ENCODE measurements at regions not wholly inside any gene's neighbourhood (a gene's known extent, or its start where the extent isn't known, plus 50 kb on each side); places are given as distances from the start of the nearest gene placed in this dataset.
A peak's percentile ranks its signal among the peaks of the same experiment; 100 is the strongest.

- DNase-seq: no peak
- no peak overlapping the region for H3K27ac ChIP-seq
These were observed 107.8 kb upstream of the C11orf58 start for GRCh38 chr11:16630651-16631050.

GRCh38 chr11:16618431-16618830 is 120.0 kb upstream of the C11orf58 start:
- 74 to 82% methylated on average over 5 of the region's 5 CpGs for WGBS, 2 donors
- ATAC-seq (ENCODE audit: low FRiP score in 2 of 2) (no peak), DNase-seq (no peak)
- no peaks in the 10 kb centered on the region for H3K36me3 ChIP-seq
- TF ChIP-seq POLR2A (IDR thresholded peaks at IDR 0.05) (no peak), POLR2AphosphoS5 (IDR thresholded peaks at IDR 0.05) (no peak), EP300 (IDR thresholded peaks at IDR 0.05) (no peak), CTCF (IDR thresholded peaks at IDR 0.05) (no peak)
- H3K27me3 ChIP-seq: peaks cover 0 to 9% (median under 1%) of the 10 kb centered on the region in 4 donors
- no peak overlapping the region for H3K27ac ChIP-seq
- no peak overlapping the region for H3K4me3 ChIP-seq
- no peaks in the 10 kb centered on the region for H3K9me3 ChIP-seq
- H3K4me1 ChIP-seq: peaks cover 6 to 9% (median 9%) of the 10 kb centered on the region in 4 donors

More at GRCh38 chr11:16630651-16631050, 107.8 kb upstream of the C11orf58 start:
- no peaks in the 10 kb centered on the region for H3K27me3 ChIP-seq
- ATAC-seq (ENCODE audit: low FRiP score in 2 of 2): no peak
- H3K4me1 ChIP-seq: no peaks in the 10 kb centered on the region
- peaks cover 0 to 4% (median 0%) of the 10 kb centered on the region in 4 donors for H3K9me3 ChIP-seq
- H3K4me3 ChIP-seq: no peak overlapping the region
- H3K36me3 ChIP-seq: no peaks in the 10 kb centered on the region
- TF ChIP-seq EP300 (IDR thresholded peaks at IDR 0.05): no peak
- no peak for TF ChIP-seq CTCF (IDR thresholded peaks at IDR 0.05)

DNA sequence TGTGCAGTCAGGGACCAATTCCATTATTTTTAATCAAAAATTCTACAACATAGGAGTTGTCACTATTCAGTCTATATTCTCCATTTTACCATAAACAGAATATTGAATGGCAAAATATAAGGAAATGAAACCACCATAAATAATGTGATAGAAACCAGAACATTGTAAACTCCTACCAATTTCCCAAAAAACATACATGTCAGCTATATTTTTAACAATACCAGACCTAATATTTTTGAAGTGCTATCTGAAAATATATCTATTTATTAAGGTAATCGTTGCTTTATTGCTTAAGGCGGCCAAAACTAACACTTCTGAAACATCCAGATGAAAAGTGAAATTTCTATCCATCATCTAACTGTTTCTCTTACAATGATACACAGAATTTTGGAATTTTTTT is 123.0 kb upstream of the C11orf58 start:
- no peak for ATAC-seq (ENCODE audit: low FRiP score in 2 of 2)
- Histone ChIP-seq H3K36me3 (no peaks in the 10 kb centered on the region), H3K4me1 (peaks cover 10 to 21% (median 18%) of the 10 kb centered on the region in 4 donors), H3K27ac (no peak overlapping the region), H3K27me3 (peaks cover 0 to 37% (median 13%) of the 10 kb centered on the region in 4 donors), H3K9me3 (no peaks in the 10 kb centered on the region), H3K4me3 (no peak overlapping the region)
- TF ChIP-seq CTCF (IDR thresholded peaks at IDR 0.05) (no peak), EP300 (IDR thresholded peaks at IDR 0.05) (no peak), POLR2AphosphoS5 (IDR thresholded peaks at IDR 0.05) (no peak), POLR2A (IDR thresholded peaks at IDR 0.05) (no peak)
- DNase-seq: no peak
- WGBS, 2 donors: 68 to 84% methylated on average over 2 of the region's 2 CpGs

DNA sequence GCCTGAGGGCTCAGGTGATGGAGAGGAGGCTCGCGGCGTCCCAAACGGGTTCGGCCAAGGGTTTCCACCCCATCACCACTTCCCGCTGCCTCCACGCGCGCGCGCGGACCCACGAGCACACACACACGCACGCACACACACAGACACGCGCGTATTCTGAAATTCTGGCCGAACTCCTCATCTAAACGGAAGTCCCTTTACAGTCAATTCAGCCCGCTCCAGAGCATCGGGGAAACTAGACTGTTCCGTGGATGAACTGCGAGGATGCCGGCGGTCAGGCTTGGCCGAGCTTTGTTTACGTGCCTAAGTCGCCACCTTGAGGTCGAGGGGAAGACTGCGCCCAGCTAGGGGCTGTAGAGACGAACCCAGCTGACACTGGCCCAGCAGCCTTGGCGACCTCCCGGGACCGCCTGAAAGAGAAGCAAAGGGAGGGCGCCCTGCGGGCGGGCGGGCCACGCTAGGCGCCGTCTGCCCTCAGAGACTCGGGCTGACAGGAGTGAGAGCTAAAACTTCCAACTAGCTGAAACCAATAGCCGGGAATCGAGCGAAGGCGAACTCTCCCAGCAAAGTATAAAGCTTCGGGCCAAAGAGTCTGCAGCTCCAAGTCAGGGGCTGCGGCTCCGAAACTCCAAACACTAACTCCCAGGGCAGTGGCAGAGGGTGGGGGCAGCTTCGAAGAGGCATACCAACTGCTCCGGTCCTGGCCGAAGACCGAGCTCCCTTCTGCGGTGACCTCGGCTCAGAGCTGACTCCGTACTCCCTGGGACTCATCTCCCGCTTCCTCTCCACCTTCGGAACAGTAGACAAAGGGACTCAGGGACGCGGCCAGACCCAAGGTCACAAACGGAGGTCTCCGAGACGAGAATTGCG is 124.7 kb upstream of the C11orf58 start:
- ATAC-seq (ENCODE audit: low FRiP score in 2 of 2): peak; percentile 95 to 97
- Histone ChIP-seq H3K4me1 (peaks cover 10 to 21% (median 18%) of the 10 kb centered on the region in 4 donors), H3K9me3 (no peaks in the 10 kb centered on the region), H3K27me3 (peaks cover 0 to 46% (median 14%) of the 10 kb centered on the region in 4 donors), H3K27ac (no peak overlapping the region), H3K36me3 (no peaks in the 10 kb centered on the region), H3K4me3 (peak overlapping the region in 3 of 4 donors; percentile 16 to 38 (median 36))
- TF ChIP-seq EP300 (IDR thresholded peaks at IDR 0.05) (no peak), POLR2AphosphoS5 (IDR thresholded peaks at IDR 0.05) (peak in 1 of 2 donors; percentile 7), POLR2A (IDR thresholded peaks at IDR 0.05) (no peak), CTCF (IDR thresholded peaks at IDR 0.05) (peak; percentile 85 to 94 (median 86))
- peak; percentile 81 to 86 for DNase-seq
- 1 to 2% methylated on average over 23 to 63 of the region's 65 CpGs for WGBS, 2 donors

DNA sequence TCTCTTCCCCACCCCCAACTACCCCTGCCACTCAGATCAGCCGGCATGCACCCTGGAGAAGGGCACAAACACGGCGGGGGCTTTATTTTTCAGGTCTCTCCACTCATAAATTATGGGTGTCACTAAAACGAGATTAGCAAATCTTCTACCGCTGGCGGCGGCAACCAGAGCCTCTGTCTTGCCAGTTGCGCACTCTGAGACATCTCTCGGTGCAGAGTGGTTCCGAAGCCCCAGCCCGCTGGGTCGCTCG is 125.3 kb upstream of the C11orf58 start:
- TF ChIP-seq CTCF (IDR thresholded peaks at IDR 0.05): no peak
- no peak for TF ChIP-seq POLR2AphosphoS5 (IDR thresholded peaks at IDR 0.05)
- no peak for TF ChIP-seq EP300 (IDR thresholded peaks at IDR 0.05)
- TF ChIP-seq POLR2A (IDR thresholded peaks at IDR 0.05): no peak
- DNase-seq: no peak
- Histone ChIP-seq H3K4me3 (peak overlapping the region in 3 of 4 donors; percentile 16 to 38 (median 36)), H3K4me1 (peaks cover 10 to 21% (median 18%) of the 10 kb centered on the region in 4 donors), H3K27ac (no peak overlapping the region), H3K9me3 (no peaks in the 10 kb centered on the region), H3K27me3 (peaks cover 0 to 48% (median 14%) of the 10 kb centered on the region in 4 donors), H3K36me3 (no peaks in the 10 kb centered on the region)
- peak in 1 of 2 donors; percentile 38 for ATAC-seq (ENCODE audit: low FRiP score in 2 of 2)
- WGBS, 2 donors: 2% methylated on average over 13 of the region's 13 CpGs; no CpG with 5 or more reads in 1 of the 2 donors
